ENCODE measurements at regions not wholly inside any gene's neighbourhood (a gene's known extent, or its start where the extent isn't known, plus 50 kb on each side); places are given as distances from the start of the nearest gene placed in this dataset.
A peak's percentile ranks its signal among the peaks of the same experiment; 100 is the strongest.

DNA sequence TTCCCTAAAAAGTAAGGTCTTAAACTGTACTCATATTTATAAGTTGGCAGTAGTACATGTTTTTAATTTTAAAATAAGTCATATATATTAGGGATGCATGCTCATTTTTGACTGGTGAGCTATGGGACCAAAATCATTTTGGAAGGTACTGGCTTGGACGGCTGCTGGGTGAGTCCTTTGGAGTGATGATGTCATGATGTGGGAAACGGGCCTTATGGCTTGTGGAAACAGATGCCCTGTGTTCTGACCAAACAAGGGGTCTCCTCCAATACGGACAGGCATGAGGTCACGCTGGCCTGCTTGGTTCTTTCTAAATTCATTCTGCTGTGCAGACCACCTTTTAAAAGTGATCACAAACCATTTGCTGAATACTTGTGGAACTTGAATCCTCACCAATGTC, 109.2 kb upstream of the MGAT5 start:
- Histone ChIP-seq H3K36me3 (peaks cover 0 to 3% (median 0%) of the 10 kb centered on the region in 9 donors), H3K4me3 (no peak overlapping the region), H3K27me3 (no peaks in the 10 kb centered on the region), H3K27ac (peak overlapping the region in 1 of 12 donors; percentile 5), H3K9me3 (no peaks in the 10 kb centered on the region), H3K4me1 (peaks cover 11 to 82% (median 47%) of the 10 kb centered on the region in 12 donors)
- DNase-seq: no peak
- TF ChIP-seq POLR2A (IDR thresholded peaks at IDR 0.05): no peak
- TF ChIP-seq, protein P1, sequence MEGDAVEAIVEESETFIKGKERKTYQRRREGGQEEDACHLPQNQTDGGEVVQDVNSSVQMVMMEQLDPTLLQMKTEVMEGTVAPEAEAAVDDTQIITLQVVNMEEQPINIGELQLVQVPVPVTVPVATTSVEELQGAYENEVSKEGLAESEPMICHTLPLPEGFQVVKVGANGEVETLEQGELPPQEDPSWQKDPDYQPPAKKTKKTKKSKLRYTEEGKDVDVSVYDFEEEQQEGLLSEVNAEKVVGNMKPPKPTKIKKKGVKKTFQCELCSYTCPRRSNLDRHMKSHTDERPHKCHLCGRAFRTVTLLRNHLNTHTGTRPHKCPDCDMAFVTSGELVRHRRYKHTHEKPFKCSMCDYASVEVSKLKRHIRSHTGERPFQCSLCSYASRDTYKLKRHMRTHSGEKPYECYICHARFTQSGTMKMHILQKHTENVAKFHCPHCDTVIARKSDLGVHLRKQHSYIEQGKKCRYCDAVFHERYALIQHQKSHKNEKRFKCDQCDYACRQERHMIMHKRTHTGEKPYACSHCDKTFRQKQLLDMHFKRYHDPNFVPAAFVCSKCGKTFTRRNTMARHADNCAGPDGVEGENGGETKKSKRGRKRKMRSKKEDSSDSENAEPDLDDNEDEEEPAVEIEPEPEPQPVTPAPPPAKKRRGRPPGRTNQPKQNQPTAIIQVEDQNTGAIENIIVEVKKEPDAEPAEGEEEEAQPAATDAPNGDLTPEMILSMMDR (IDR thresholded peaks at IDR 0.05): no peak
- WGBS, 4 donors: 52 to 73% (median 65%) methylated on average over 4 of the region's 4 CpGs
- intact Hi-C loops (cut with DNase I): no loop called here
- no peak for ATAC-seq

DNA sequence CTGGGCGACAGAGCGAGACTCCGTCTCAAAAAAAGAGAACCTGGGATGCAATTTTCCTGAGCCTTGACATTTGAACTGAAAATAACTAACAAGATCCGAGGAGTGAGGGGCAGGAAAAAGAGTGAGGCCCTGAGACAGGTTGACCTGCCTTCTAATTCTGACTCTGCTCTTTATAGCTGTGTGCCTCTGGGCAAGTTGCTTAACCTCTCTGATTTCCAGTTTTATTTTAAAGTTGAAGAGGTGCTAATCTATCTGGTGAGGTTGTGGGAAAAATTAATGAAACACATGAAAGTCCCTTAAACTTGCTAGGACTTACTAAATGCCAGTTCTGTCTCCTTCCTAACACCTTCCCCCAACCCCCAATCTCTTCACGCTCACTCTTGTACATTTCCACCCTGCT, 108.4 kb upstream of the MGAT5 start:
- DNase-seq (no peak), ATAC-seq (no peak)
- WGBS, 4 donors: 94 to 98% (median 97%) methylated on average over 5 of the region's 5 CpGs
- no peak overlapping the region for H3K4me3 ChIP-seq
- TF ChIP-seq, protein P1 (IDR thresholded peaks at IDR 0.05): no peak
- TF ChIP-seq POLR2A (IDR thresholded peaks at IDR 0.05): no peak
- intact Hi-C loops (cut with DNase I): no loop called here
- H3K9me3 ChIP-seq: no peaks in the 10 kb centered on the region
- H3K36me3 ChIP-seq: peaks cover 0 to 3% (median 0%) of the 10 kb centered on the region in 9 donors
- no peak overlapping the region for H3K27ac ChIP-seq
- H3K4me1 ChIP-seq: peaks cover 11 to 80% (median 49%) of the 10 kb centered on the region in 12 donors
- no peaks in the 10 kb centered on the region for H3K27me3 ChIP-seq

DNA sequence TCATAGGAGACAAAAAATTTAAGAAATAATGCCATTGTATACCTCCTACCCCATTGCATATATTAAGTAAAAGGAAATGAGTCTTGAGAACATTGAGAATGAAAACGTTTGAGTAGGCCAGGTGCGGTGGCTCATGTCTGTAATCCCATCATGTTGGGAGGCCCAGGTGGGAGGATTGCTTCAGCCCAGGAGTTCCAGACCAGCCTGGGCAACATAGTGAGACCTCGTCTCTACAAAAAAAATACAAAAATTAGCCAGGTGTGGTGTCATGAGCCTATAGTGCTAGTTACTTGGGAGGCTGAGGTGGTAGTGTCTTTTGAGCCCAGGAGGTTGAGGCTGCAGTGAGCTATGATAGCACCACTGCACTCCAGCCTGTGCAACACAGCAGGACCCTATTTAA, 107.7 kb upstream of the MGAT5 start:
- intact Hi-C loops (cut with DNase I): no loop called here
- H3K27ac ChIP-seq: no peak overlapping the region
- peaks cover 0 to 3% (median 0%) of the 10 kb centered on the region in 9 donors for H3K36me3 ChIP-seq
- no peaks in the 10 kb centered on the region for H3K9me3 ChIP-seq
- 75 to 80% (median 76%) methylated on average over 3 of the region's 3 CpGs for WGBS, 4 donors
- H3K4me3 ChIP-seq: no peak overlapping the region
- no peaks in the 10 kb centered on the region for H3K27me3 ChIP-seq
- TF ChIP-seq, protein P1 (IDR thresholded peaks at IDR 0.05): no peak
- no peak for TF ChIP-seq POLR2A (IDR thresholded peaks at IDR 0.05)
- H3K4me1 ChIP-seq: peaks cover 11 to 73% (median 45%) of the 10 kb centered on the region in 12 donors
- ATAC-seq (no peak), DNase-seq (no peak)

DNA sequence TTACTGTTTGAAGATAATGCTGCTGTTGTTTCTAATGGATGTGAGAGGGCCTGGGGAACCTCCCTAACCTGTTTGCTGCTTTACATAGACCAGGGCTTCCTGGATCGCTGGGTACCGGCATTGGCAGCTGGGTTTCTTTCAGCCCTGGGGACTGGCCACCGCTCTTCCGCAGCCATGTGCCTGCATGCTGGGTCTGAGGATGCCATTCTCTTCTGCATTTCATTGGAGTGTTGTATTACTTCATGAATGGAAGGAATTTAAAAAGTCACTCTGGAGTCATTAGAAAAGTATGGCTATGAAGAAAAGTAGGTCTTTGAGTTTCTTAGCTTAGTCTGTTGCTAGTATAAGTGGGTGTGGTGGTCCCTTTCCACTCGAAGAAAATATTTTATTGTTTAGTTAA, 107.3 kb upstream of the MGAT5 start:
- Histone ChIP-seq H3K27ac (no peak overlapping the region), H3K4me1 (peaks cover 9 to 69% (median 41%) of the 10 kb centered on the region in 12 donors), H3K4me3 (no peak overlapping the region), H3K36me3 (peaks cover 0 to 3% (median 0%) of the 10 kb centered on the region in 9 donors), H3K9me3 (no peaks in the 10 kb centered on the region), H3K27me3 (no peaks in the 10 kb centered on the region)
- ATAC-seq (peak in 2 of 4 donors; percentile 29 to 64), DNase-seq (no peak)
- TF ChIP-seq POLR2A (IDR thresholded peaks at IDR 0.05): no peak
- TF ChIP-seq, protein P1 (IDR thresholded peaks at IDR 0.05): no peak
- intact Hi-C loops (cut with DNase I): no loop called here
- WGBS, 4 donors: 58 to 66% (median 62%) methylated on average over 5 of the region's 5 CpGs
